Brain pericyte (primary cell): ENCODE measurements at regions not wholly inside any gene's neighbourhood (a gene's known extent, or its start where the extent isn't known, plus 50 kb on each side); places are given as distances from the start of the nearest gene placed in this dataset.

Source experiments
- DNase-seq: peaks from one replicate; pipeline ENCODE4 v3.0.0-alpha.2; 2012; ENCODE audit warnings: low read depth, low spot score

DNA sequence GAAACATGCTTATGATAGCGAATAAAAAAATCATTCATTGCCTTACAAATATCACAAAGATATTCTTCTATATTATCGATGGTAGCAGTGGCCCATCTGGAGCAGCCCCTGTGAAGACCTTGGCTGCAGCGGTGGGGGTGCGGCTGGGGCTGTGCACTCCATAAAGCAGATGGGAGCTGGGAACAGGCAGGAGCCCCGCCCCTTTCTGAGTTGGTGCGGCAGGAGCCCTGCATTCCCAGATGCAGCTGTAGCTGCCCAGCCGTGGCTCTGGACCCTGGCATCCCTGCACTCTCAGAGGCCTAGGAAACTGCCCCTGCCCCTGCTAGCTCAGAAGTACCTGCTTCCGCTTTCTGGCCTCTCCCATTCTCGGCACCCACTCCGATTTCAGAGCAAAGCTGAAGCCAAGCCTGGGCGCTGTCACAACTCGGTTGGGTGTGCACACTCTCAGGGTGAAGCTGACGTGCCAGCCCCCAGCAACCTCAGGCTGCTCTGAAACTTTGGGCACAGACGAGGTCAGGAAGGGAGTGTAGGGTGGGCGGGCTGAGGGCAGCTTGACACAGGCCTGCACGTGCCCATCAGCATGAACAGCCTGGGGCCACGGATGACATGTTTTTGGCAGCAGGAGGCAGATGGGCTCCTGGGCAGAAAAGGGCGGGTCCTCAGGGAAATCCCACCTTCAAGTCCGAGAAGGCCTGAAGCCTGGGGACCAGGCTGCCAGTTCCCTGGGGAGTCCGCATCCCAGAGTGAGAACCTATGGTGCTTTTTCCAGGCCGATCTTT is 1440.8 kb upstream of the ACO1 start:
- no peak for DNase-seq

DNA sequence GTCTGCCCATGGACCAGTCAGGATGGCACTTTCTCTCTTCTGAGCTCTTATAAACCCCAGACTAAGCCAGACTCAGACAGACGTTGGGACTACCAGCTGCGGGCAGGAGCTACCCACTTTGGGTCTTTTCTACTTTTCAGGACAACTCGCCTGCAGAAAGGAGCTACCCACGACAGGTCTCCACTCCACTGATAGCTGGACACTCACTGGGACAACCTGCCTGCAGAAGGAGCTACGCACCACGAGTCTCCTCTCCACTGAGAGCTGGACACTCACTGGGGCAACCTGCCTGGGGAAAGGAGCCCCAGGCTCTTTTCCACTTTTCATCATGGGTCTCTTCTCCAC is 1440.2 kb upstream of the ACO1 start:
- no peak for DNase-seq

DNA sequence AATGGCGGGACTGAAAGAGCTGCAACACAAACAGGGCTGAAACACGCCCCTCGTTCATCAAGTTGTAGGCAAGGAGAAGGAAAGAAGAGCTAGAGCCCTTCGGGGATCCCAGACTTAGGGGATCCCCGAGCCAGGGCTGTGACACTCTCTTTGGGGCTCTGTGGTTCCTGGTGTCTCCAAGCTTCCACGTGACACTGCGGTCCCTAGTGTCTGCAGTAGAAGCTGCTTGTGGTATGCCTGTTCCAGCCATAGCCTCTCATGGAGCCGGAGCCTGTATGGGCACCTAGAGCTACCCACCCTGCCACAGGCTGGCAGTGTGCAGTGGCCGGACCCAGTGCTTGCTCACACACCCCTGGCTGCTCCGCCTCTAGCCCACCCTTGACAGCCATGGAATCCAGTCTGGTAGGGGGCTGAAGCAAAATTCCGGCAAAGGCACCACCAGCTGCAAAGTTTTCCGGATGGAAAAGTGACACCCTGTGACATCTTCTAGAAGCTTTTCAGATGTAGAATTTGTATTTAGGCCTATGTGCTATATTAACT is 1439.6 kb upstream of the ACO1 start:
- DNase-seq, result no peak

DNA sequence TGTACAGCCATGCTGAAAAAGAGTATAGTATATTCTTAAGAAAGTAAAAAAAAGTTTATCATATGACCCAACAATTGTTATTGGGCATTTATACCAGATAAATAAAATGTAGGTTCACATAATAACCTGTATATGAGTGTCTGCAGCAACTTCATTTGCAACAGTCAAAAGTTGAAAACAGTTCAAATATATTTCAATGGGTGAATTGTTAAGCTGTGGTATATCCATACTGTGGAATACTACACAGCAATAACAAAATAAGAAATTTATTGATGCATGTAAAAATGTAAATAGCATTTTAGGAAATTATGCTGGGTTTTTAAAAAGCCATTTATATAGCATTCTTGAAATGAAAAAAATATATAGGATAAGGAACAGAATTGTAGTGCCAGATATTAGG is 1420.1 kb upstream of the ACO1 start:
- DNase-seq, result no peak

DNA sequence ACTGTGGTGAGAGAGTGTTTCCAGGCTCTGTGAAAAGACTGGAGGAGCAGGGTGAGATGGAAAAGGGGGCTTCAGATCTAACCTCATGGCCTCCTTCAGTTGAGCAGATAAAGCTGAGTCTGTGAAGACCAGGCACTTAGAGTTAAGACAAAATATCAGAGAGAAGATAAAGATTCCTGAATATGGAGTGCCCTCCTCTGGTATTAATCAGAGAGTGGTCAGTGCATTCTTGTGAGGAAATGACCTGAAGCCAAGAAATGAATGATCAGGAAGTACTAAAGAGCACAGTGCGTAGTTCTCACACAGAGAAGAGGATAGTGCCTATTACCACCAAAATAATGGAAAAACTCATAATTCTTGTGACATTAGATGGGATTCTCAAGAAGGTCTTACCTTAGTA is 1417.0 kb upstream of the ACO1 start:
- DNase-seq, result no peak

DNA sequence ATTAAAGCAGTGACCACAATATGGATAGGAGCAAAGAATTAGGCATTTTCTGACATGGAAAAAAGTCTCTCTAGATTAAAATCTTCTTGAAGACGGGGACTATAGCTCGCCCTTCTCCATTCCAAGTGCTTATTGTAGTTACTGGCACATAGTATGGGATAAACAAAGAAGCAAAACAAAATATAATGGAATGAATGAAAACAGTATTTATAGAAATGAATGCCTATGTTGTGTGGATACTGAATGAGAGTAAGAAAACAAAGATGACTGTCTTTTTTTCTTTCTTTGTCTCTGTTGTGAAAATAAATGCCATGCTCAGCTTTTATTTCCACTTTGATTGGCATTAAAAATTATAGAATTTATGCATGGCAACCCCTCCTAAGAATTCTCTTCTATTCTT is 1414.3 kb upstream of the ACO1 start:
- DNase-seq, result no peak

DNA sequence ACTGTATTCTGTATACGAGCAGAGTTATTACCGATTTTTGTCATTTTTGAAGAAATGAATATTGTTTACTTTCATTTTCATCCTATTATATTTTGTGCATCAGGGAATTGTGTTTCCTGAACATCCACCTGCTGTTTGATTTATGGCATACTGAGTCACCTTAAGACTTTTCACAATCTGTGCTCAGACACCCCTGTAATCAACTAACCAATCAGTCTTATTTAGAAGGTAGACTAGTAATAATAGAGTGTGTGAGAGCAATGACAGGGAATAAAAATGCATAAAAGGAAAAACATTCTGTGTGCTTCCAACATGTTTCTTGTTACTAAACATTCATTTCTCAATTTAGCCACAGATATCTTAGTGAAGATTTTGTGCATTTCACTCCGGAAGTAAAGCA is 1413.6 kb upstream of the ACO1 start:
- no peak for DNase-seq

DNA sequence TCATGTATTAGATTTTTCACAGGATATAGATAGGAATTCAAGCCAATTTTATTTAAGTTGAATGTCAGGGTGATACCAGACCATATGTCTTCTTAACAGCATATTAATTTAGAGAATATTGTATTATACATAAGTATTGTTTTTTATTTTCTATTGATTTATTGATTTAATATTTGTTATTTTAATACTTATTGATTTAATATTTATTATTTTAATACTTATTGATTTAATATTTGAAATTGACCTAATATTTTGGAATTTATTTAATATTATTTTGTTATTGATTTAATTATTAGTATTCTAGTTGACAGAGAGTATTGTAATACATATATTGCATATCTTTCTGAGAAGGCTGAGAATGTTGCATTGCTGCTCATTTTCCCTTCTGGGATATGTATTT is 1411.8 kb upstream of the ACO1 start:
- no peak for DNase-seq

DNA sequence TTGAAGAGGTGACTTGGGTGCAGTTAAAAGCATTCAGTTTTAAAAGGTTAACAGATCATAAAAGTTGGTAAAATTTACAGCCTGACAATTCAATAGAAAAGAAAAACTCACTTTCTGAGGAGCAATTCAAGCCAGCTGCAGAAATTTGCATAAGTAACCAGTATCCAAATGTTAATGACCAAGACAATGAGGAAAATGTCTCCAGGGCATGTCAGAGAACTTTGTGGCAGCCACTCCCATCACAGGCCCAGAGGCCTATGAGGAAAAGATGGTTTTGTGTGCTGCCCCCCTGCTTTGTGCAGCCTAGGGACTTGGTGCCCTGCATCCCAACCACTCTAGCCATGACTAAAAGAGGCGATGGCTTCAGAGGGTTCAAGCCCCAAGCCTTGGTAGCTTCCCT is 1406.5 kb upstream of the ACO1 start:
- no peak for DNase-seq

DNA sequence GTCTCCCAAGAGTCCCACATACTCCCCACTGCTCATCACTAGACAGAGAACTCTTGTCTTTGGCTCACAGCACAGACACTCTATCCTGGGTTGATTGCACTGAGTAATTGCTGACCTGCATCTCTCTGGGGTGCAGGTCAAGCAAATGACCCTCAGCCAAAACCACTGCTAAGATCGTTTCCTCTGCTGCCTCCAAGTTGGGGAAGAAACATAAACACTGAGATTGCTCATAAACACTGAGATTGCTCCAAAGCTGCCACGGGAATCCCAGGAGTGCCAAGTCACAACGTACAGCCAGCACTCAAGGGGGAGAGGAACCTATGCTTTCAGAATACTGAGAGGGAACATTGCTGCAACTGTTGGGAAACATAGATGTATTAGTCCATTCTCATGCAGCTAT is 1402.1 kb upstream of the ACO1 start:
- no peak for DNase-seq

DNA sequence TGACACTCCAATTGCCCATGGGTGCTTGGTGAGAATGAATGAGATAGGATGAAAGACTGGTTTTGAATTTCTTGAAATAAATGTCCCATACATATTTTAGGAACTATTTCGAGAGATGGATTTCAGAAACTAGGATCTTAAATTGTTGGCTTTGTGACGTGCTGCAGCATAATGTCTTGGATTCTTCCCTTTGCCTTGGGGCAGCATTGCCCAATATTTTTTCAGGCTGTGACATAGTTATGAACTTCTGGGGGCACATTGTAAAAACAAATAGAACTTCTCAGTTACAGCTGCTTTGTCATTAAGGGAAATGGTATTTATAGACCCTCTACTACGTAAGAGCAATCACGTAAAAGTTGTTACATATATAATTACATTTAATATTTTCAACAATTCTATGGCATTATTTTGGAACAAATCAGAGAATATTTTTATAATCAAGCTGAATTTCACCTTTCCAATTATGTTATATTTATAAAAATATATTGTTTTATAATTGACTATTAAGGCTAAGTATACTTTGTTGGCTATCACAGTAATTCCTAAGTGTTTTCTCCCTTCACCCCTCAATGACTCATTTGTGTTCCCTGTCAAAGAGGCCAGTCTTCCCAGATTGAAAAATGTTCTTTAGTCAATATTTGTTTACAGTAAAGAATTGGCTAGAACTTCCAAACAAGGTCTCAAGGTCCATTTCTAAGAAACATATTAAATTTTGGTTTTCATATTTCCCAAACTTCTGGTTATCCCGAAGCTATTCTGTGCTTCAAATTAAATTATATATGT is 1388.3 kb upstream of the ACO1 start:
- DNase-seq, result no peak

DNA sequence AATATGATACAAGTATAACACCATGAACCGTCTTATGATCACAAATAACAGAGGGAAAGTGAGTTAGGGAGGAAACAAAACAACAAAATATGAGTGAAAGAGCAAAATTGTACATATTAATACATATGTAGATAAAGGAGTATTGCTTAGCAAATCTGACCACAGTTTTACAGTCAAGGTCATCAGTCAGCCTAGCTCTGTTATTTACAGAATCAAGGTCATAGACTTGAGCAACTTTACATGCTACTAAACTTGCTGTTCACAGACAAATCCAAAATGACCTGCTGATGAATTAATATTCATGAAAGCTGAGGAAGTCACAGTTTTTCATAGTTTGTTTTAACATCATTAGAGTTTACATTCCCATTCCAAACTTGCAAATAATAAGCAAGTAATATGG is 1387.7 kb upstream of the ACO1 start:
- no peak for DNase-seq

DNA sequence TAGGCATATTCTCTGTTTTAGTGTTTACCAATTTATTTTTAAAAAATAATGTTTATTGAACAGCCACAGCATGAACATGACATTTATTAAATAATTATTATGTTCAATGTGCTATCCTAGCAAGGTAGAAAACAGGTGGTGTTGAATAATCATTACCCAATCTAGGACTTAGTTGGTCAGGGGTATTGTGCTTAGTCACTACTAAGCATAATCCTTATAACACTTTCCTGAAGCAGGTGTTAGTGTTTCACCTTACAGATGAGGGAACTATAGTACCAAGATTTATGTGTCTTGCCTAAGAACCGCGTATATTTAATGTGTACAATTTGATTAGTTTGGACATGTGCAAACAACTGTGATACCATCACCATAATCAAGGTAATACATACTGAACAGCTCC is 1387.2 kb upstream of the ACO1 start:
- DNase-seq, result no peak

DNA sequence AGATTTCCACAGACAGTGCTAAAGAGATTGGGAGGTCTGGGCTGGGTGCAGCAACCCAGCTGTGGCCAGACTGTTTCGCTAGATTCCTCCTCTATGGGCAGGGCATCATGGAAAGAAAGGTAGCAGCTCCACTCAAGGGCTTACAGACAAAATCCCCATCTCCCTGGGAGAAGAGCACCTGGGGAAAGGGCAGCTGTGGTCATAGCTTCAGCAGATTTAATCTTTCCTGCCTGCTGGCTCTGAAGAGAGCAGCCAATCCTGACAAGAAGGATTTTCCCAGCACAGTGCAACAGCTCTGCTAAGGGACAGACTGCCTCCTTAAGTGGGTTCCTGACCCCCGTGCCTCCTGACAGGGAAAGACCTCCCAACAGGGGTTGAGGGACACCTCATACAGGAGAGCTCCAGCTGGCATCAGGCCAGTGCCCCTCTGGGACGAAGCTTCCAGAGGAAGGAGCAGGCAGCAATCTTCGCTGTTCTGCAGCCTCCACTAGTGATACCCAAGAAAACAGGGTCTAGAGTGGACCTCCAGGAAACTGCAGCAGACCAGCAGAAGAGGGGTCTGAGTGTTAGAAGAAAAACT is 1379.3 kb upstream of the ACO1 start:
- DNase-seq, result no peak

DNA sequence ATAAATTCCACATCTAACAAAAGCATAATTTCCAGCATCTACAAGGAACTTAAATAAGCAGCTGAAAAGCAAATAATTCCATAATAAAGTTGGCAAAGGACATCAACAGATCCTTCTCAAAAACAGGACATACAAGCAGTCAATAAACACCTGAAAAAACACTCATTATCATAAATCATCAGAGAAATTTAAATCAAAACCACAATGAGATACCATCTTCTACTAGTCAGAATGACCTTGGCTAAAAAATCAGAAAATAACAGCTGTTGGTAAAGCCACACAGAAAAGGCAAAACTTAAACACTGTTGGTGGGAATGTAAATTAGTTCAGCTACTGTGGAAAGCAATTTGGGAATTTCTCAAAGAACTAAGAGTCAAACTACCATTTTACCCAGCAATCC is 1371.1 kb upstream of the ACO1 start:
- DNase-seq, result no peak

DNA sequence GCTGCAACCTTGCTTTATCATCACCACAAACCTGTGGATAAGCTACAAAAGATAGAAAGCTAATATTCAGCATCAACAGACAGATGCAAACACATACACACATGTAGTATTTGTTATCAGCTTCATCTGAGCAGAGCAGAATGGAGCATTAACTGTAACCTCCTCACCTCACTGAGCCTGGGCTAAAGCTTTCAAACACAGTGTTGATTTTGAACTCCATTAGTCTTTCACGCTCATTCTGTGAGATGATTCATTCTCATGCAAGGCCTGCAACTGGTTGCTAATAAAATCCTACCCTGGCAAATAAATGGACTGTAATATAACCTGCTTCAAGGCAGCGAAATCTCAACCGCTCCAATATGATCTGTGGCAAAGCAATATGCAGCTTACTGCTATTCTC is 1360.6 kb upstream of the ACO1 start:
- no peak for DNase-seq

DNA sequence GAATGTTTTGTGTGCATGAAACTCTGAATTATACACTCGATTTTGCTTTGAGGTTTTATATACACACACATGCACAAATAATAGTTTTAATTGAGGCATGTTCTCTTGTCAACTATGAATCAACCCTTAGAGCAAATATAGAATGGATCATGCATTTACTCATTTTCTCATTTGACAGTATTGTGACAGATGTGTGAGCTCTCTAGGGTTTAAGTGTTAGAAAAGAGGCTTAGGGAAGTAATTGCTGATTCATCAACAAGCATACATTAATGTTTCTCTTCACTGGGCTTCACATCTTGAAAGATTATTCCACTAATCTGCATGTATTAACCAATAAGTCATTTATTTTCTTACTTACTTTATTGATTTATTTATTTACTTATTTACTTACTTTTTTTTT is 1356.8 kb upstream of the ACO1 start:
- no peak for DNase-seq

DNA sequence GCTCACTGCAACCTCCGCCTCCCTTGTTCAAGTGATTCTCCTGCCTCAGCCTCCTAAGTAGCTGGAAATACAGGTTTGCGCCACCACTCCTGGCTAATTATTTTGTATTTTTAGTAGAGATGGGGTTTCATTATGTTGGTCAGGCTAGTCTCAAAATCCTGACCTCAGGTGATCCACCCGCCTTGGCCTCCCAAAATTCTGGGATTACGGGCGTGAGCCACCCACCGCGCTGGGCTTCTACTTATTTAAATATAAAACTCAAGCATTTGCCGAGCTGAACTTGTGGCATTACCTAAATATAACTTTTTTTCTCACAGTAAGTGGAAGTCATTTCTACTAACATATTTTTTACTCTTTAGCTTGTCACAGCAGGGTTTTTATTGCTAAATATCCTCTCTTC is 1356.3 kb upstream of the ACO1 start:
- DNase-seq, result no peak

DNA sequence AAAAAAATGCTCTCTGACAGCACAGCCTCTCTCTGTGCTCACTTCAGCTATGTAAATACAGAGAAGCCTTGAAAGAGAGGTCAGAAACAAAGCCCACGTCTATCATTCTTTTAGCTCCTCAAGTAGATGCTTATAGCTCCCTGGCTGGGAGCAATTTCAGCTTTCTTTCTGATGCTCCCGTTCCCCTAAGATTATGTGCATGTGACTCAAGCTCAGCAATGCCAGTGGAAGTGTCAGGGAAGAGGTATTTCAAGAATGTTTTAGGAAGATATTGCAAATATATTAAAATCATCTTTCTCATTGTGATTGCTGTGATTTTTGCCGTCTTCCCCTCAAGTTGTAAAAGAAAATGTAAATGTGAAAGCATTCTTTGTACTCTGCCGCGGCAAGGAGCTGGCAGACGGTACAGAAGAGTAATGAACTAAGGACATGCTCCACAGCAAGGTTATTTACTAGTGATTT is 1353.7 kb upstream of the ACO1 start:
- DNase-seq, result no peak

DNA sequence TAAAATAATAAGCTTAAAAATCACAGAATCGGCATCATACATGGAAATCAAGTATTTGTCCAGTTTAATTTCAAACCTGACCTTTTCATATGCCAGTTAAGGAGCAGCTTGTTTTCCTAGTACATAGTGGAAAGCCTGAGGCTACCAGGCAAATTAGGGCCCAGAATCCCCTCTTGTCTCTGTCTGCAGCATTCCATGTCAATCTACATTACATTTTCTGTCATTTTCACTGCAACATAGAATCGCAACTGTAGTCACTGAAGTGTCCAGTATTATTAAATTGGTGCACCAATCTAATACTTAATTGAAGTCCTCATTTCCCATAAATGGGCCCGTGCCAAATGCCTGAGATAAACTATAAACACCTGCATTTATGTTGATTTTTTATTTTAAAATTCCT is 1352.2 kb upstream of the ACO1 start:
- no peak for DNase-seq

DNA sequence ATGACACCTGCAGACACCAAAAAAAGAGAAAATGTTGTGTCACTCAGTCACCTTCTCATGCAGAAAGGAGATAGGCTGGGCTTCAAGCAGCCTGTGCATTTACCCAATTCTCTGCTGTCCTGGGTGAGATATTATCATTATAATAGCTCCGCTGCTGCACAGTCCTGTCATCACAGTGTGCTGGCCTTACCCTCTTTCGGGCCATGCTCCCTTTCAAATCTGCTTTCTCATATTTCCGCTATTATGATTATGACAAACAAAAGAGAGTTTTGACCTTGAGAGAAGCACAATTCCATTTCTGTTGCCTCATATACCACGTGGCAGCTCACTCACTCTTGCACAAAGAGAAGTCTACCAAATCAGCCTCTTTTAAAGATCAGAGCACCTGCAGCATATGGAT is 1350.1 kb upstream of the ACO1 start:
- DNase-seq, result no peak

DNA sequence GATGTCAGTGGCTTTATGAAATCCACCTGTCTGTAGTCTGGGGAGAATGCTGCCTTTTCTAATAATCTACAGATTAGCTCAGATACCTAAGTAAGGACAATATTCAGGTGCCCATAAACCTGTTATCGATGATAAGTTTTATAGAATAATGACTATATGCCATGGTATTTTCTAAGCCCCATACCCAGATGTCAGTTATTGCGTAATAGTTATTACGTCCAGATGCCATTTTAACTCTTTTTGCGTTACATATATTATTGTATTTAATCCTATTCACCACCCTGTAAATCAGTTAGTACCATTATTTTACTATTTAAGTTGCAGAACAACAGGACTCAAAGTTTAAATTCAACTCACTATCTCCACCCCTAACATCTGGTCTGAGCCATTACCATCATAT is 1343.9 kb upstream of the ACO1 start:
- DNase-seq, result no peak

DNA sequence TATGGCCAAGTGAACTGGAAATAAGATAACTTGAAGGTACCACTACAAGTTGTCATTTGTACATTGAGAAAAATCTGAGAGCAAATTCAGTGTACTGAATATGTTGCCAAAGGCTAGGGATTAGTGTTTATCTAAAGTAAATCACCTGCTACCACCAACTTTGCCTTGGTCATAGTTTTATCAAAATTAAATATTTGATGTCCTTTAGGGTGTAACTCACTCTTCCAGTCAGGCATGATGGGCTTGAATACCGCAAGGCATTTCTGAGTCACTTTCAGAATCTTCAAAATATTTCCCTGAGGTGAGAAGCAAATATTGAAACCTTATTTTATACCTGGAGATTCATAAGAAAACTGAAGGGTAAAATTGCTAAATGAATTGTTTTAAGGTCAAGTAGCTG is 1338.6 kb upstream of the ACO1 start:
- DNase-seq, result no peak
